ENCODE measurements at regions not wholly inside any gene's neighbourhood (a gene's known extent, or its start where the extent isn't known, plus 50 kb on each side); places are given as distances from the start of the nearest gene placed in this dataset.
"Not testable (repeated sequence)": the region's sequence is repeated elsewhere in the genome, so short reads cannot be mapped to it uniquely, and the experiment has no call there.

DNA sequence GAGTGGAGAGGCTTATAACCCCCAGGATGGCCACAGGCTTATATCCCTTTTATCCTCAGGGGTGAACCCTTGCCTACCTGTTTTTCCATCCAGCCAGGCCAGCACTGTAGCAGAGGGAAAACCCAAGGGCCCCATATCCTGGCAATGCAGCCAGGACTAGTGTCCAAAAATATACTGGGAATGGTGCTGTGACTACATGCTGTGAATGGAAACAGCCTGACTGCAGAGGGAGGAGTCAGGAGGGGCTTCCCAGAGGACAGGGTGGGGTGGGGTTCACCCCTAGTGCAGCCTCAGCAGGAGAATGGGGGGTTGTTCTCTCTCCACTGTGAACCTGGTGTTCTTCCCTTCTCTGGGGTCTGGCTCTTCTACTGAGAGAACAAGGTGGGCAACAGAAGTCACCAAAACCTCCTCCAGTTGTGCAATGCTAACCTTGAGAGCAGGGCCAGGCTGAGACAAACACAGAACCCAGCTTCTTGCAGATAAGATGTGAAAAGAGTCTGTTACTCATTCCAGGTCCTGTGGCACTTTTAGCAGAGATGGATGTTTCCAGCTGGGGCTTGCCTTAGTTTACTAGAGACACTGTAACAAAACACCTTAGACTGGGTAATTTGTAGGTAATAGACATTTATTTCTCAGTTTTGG lies 198.2 kb upstream of the PLGLB2 start:
- H3K9me3 Mint-ChIP-seq; H3K27ac Mint-ChIP-seq; H3K36me3 Mint-ChIP-seq; DNase-seq (ENCODE audit: low spot score in 2 of 2): not testable (repeated sequence)
- ATAC-seq: peak; percentile 8 to 9

DNA sequence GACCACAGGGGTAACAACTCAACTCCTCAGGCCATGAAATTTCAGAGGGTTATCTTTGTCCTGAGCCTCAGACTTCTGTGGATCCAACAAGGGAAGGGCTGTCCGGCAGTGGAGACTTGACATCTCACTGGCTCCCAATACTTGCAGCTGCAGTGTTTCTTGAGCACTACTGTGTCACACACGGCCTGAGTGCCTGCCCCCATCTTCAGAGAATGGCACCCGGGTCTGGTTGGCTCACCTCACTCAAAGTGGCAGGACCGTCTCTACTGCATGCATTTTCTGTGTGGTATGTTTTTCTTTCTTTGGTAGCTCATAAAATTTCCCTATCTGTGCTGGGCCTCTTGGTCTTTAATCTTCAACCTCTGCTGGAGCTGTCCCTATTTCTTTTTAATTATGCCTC lies 193.2 kb upstream of the PLGLB2 start:
- not testable (repeated sequence) for H3K27ac Mint-ChIP-seq; H3K9me3 Mint-ChIP-seq; DNase-seq (ENCODE audit: low spot score in 2 of 2); H3K36me3 Mint-ChIP-seq
- peak; percentile 38 to 69 for ATAC-seq

DNA sequence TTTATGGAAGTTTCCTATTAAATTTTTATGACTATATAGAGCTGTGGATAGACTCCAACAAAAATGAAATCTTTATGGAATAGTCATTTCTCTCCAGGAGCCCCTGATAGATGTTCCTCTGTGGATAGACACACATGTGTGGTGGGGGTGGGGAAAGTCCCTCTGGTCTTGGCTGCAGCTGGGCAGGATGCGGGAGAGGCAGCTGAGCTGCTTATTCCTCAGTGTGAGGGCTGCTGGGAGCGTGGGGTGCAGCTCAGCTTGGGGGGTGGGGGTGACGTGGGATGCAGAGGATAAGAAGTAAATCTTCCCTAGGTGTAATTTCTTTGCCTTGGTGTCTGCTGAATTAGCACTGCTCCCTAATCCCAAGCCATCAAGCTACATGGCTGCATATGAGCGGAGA lies 192.8 kb upstream of the PLGLB2 start:
- H3K9me3 Mint-ChIP-seq; DNase-seq (ENCODE audit: low spot score in 2 of 2); H3K27ac Mint-ChIP-seq; H3K36me3 Mint-ChIP-seq: not testable (repeated sequence)
- peak; percentile 29 to 68 for ATAC-seq

DNA sequence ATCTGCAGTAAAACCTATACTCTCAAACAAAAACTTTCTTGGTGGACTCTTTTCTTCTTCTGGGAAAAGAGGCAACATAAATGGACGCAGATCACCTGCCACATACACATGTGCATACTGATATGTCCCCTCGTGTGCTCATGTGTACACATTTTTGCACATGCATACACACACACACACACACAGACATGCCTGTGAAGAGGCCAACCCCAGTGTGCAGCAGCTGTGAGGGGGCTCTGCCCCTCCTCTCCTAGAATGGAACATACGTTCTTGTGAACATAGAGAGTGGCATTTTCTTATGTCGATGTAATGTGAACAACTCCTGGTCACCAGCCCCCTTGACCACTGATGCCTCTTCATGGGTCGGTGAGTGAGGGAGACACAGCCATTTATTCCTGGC lies 188.9 kb upstream of the PLGLB2 start:
- ATAC-seq; H3K36me3 Mint-ChIP-seq; DNase-seq (ENCODE audit: low spot score in 2 of 2); H3K9me3 Mint-ChIP-seq; H3K27ac Mint-ChIP-seq: not testable (repeated sequence)

DNA sequence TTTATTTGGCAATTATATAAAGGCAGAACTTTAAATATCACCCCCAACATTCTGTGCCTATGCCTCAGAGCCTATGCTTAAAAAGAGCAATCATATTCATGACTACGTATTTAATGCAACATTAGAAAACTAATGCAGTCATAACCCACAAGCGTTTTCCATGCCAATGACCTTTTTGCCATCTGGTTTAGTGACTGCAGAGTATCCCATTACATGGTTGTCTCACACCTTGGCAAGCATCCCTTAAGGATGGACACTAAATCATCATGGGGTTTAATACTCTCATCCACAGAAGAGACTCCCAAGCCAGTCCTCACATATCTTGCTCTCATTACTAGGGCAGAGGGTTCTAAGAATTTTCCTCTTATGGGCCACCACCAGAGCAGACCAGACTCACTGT lies 188.2 kb upstream of the PLGLB2 start:
- ATAC-seq; H3K9me3 Mint-ChIP-seq; H3K27ac Mint-ChIP-seq; DNase-seq (ENCODE audit: low spot score in 2 of 2); H3K36me3 Mint-ChIP-seq: not testable (repeated sequence)

DNA sequence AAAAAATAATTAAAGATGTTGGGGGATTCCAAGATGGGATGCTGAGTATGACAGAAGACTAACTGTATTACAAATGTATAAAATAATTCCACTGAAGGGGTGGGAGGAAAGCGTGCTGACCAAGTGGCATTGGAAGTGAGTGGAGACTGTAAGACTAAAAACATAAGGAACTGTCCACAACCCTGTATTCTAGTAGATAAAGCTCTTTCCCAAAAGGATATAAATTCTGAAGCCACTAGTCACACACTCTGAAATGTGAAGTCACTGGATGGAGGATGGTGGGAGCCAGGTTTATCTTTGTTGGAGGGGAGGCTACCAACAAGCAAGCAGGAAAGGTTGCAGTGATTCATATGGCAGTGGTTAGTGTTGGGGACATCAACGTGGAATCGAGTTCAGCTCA lies 182.8 kb upstream of the PLGLB2 start:
- H3K27ac Mint-ChIP-seq; ATAC-seq; H3K9me3 Mint-ChIP-seq; DNase-seq (ENCODE audit: low spot score in 2 of 2); H3K36me3 Mint-ChIP-seq: not testable (repeated sequence)

DNA sequence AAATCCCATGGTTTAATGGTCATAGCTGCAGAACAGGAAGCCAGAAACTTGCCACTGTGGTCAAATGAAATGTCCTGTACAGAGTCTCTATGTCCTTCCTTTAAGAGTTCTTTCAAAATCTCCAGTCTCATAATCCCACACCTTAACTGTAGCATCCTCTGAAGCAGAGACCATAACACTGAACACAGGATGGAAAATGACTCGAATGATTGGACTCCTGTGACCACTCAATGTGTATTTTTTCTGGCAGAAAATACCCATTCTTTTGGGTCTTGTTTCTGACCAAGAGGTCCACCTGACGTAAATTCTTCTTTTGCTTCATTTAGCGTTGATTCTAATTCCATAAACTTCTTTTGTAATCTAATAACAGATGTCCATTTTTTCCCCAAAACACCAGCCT lies 181.4 kb upstream of the PLGLB2 start:
- H3K36me3 Mint-ChIP-seq; ATAC-seq; H3K9me3 Mint-ChIP-seq; DNase-seq (ENCODE audit: low spot score in 2 of 2); H3K27ac Mint-ChIP-seq: not testable (repeated sequence)

DNA sequence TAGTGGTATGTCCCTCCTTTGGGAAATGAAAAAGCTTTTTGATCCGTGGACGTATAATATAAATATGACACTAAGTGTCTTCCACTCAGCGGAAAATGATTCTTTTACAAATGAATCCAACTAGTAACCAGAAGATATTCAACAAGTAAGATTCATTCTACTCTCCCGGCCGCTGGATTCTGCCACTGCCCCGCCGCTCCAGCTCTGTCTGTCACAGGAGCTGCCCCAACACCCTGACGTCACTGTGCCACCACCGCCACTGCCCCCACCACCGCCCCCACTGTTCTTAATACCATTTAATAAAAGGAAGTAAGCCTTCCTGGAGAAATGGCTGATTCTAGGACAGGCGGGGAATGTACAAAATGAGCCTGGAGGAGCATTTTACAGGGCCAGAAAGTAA lies 180.8 kb upstream of the PLGLB2 start:
- not testable (repeated sequence) for H3K27ac Mint-ChIP-seq; H3K9me3 Mint-ChIP-seq; ATAC-seq; DNase-seq (ENCODE audit: low spot score in 2 of 2); H3K36me3 Mint-ChIP-seq

DNA sequence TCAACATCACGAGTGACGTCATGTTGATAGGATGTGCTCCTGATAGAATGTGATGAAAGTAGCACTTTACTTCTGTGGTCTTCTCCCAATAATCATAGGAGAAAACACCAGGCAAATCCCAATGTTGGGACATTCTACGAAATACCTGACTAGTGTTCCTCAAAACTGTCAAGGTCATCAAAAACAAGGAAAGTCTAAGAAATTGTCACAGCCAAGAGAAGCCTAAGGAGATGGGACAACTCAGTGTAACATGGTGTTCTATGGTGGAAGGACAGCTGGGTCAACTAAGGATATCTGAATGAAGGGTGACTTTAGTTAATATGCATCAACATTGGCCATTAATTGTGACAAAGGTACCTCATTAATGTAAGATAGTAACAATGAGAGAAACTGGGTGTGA lies 180.0 kb upstream of the PLGLB2 start:
- not testable (repeated sequence) for H3K27ac Mint-ChIP-seq; DNase-seq (ENCODE audit: low spot score in 2 of 2); ATAC-seq; H3K9me3 Mint-ChIP-seq; H3K36me3 Mint-ChIP-seq

DNA sequence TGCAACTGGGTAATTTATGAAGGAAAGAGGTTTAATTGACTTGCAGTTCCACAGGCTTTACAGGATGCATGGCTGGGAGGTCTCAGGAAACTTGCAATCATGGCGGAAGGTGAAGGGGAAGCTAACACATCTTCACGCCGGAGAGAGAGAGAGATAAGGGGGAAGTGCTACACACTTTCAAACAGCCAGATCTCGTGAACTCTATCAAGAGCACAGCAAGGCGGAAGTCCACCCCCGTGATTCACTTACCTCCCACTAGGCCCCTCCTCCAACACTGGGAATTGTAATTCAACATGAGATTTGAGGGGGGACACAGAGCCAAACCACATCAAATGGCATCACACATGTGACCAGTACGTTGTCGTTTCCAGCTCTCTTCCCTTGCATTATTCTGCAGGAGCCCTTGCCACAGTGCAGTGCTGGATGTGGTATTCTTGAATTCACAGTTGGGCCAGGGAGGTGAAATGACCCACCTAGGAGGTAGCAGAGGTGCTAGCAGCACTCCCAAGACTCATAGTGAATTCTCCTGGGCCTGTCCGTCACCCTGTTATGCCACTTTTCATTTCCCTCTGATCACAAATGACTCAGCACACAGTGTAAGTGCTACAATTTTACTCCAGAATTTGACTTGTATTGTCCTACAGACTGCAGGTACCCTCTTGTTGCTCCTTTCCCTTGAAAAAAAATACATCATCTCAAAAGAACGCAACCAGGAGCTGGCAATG lies 179.2 kb upstream of the PLGLB2 start:
- H3K9me3 Mint-ChIP-seq; DNase-seq (ENCODE audit: low spot score in 2 of 2): not testable (repeated sequence)
- ATAC-seq: peak; percentile 58 to 68

DNA sequence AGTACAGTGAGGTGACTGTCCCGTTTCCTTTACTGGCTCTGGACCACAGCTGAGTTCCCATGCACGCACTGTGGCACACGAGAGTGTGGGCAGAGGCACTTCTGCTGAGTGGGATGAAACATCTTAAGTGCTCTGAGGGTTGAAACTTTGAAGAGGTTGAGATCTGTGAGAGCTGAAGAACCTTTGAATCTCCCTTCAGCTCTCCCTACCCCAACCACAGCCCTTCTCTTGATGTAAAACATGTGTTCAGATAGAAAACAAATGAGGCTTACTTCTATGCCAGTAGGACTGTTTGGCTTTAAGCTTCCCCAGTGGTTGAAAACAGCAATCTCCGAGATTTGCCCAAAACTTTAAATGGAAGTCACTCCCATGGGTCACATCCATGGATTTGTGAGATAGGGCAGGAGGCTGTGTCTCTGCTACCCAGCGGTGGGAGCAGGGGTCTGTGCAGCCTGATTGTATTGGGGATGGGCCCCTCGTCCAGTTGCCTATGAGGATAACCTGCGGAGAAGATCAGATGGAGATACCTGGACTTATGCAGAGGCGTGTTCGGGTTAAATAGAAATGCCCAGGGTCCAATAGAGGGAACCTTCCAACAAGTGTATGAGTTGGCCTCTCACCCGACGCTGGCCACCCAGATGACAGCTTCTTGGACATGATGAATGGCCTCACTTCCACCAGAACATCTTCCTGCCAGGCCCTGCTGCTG lies 178.0 kb upstream of the PLGLB2 start:
- not testable (repeated sequence) for H3K36me3 Mint-ChIP-seq; DNase-seq (ENCODE audit: low spot score in 2 of 2); H3K9me3 Mint-ChIP-seq
- peak overlapping the region in 1 of 2 donors; percentile 15 for H3K27ac Mint-ChIP-seq
- peak; percentile 66 to 73 for ATAC-seq

More for the DNA sequence above, 179.2 kb upstream of the PLGLB2 start:
- H3K27ac Mint-ChIP-seq: peak overlapping the region in 1 of 2 donors; percentile 39
- not testable (repeated sequence) for H3K36me3 Mint-ChIP-seq

DNA sequence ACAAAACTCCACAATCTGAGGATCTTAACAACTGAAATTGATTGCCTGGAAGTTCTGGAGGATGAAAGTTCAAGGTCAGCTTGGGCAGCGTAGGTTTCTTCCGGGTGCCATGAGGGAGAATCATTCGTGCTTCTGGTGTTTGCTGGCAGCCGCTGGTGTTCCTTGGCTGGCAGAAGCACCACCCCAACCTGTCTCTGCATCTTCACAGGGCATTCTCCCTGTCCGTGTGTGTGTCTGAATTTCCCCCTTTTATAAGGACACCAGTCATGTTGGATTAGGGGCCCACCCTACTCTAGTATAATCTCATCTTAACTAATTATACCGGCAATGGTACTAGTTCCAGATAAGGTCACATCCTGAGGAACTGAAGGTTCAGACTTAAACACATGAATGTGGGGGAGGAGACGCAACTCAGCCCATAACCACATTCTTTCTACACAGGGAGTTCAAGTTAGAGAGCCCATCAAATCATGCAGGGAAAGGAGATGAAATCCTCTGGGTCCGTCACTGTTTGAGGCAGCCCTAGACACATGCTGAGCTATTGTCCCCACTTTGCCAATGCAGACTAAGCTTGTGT lies 175.9 kb upstream of the PLGLB2 start:
- not testable (repeated sequence) for H3K36me3 Mint-ChIP-seq; H3K27ac Mint-ChIP-seq; DNase-seq (ENCODE audit: low spot score in 2 of 2); H3K9me3 Mint-ChIP-seq
- ATAC-seq: peak; percentile 23 to 29

DNA sequence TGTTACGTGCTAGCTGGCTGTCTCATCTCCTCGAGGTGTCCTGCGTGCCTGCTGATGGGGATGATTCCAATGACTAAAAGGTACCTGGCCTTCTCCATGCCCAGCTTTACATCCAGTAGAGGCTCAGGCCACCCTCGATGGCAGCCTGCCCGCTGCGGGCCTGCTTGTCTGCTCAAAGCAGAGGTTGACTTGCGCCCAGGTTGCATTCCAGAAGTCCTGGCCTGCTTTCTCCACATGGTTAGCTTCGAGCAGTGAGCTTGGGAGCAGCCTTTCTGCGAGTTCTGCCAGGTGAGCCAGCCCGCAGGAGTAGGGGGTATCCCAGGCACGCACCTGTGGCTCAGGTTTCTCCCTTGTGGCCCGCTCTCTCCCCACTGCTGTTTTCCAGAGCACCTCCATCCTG lies 175.0 kb upstream of the PLGLB2 start:
- not testable (repeated sequence) for DNase-seq (ENCODE audit: low spot score in 2 of 2); H3K36me3 Mint-ChIP-seq; H3K27ac Mint-ChIP-seq; H3K9me3 Mint-ChIP-seq; ATAC-seq

DNA sequence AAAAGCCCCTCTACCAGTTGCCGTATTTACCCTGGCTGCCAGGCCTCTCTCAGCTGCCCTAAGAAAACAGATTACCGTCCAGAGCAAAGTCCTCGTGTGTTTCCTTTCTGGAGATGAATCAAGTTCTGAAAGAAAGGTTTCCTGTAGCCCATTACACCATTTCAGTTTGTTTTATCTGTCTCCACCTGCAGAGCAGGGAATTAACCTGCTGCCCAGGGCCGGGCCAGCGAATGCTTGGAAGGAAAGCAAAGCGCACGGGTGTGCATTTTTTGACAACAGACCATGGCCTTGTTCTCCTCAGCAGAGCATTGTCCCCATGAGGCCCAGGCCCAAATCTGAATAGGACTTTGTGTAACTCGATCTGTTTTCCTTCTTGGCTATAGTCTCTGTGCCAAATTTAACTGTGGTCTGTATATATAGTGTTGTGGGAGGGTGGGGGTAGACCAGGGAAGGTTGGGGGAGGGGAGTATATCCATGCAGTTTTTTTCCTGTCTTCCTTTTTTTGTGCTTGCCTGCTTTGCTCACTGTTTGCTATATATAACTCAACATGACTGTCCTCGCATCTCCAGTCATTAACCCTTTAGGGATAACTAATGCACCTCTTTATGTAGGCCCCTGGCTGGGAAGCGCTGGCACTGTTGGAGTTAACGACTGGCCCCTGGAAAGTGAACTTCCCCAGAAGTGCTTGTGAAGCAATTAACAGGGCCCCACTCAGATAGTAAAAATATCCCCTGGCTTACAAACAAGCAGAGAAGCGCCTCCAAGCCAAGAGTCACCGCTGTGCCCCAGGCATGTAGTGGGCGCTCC lies 174.3 kb upstream of the PLGLB2 start:
- not testable (repeated sequence) for H3K9me3 Mint-ChIP-seq; ATAC-seq; DNase-seq (ENCODE audit: low spot score in 2 of 2); H3K27ac Mint-ChIP-seq; H3K36me3 Mint-ChIP-seq

DNA sequence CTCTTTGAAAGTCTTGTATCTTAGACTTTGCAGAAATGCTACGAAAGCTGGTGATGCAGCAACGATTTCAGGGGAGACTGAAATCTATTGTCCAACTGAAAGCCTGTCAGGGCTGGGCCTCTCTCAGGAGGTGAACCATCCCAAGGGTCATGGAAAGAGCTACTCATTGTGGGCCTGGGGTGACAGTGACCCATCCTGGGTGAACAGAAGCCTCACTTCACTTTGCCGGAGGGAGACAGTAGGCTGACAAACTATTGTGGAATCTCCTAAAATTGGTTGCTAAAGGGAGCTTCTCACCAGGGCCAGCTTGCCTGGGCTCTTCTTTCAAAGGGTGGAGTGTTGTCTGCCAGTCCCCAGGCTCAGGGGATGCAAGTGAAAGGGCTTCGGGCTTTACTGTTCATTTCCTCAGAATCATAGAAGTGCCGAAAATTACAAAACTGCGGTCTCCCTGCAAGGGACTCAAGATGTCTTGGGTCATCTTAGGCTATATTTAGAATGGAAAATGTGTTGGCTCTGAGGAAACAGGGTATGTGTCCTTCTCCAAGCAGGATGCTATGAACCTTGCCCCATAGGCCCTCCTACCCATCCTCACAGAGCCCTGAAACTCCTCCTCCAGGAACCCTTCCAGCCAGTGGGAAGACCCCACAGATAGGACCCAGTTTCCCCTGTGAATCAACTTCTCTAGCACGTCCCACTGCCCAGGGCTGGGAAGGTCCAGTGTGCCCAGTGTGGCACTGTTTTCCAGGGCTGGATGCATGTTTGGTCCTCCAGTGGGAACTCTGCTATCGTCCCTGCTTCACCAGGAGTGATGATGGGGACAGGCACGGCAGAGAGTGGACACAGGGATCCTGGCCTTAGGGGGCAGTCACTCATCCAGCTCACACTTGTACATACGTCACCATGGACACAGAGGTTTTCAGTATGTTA lies 173.4 kb upstream of the PLGLB2 start:
- H3K27ac Mint-ChIP-seq; DNase-seq (ENCODE audit: low spot score in 2 of 2); H3K36me3 Mint-ChIP-seq; ATAC-seq; H3K9me3 Mint-ChIP-seq: not testable (repeated sequence)

DNA sequence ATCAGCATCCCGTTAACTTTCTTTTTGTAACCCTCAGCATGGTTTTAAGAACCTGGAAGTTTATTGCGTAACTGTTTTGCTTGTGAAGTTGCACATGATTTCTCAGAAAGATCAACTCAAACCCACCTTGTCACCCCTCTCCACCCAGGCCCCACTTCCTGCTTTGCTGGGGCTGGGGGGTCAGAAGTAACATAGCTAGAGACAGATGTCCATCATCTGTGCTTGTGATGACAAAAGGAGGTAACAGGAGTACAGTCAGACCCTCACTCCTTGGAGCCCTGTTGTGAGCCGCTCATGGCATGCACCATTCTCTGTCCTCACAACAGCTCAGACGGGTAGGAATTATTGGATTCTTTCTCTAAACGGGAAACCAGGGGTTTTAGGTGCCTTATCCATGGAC lies 172.7 kb upstream of the PLGLB2 start:
- DNase-seq (ENCODE audit: low spot score in 2 of 2); H3K36me3 Mint-ChIP-seq; H3K27ac Mint-ChIP-seq; H3K9me3 Mint-ChIP-seq; ATAC-seq: not testable (repeated sequence)

All from activated naive CD4-positive, alpha-beta T cell treated with anti-CD3 and anti-CD28 coated beads, Interleukin-2, amount 50 U/mL, for 72 hours (primary cell).